HEK293 (cell line): ENCODE measurements at regions not wholly inside any gene's neighbourhood (a gene's known extent, or its start where the extent isn't known, plus 50 kb on each side); places are given as distances from the start of the nearest gene placed in this dataset.

Experiments used
- CTCF ChIA-PET: fragments of 350-600 bp; formaldehyde crosslinking; extraction: SDS; loops from one replicate; lab custom pipeline; 2021; ENCODE audit warnings: antibody characterized with exemption; lab: Yijun Ruan, JAX
- POLR2A ChIA-PET: fragments of 300-600 bp; formaldehyde crosslinking; extraction: SDS; loops from one replicate; lab custom pipeline; 2020; ENCODE audit warnings: antibody characterized with exemption, inconsistent platforms; lab: Yijun Ruan, JAX
- H3K27ac ChIP-seq: fragments of 200-500 bp; sonication (Bioruptor generic); 2 replicates; pipeline ENCODE4 v1.5.1; 2014; ENCODE audit warnings: low read depth, low read length, control low read depth, inconsistent platforms; ENCODE audit errors: extremely low read depth
- H3K36me3 ChIP-seq, 2 experiments: fragments of 200-500 bp in 1 of 2; sonication (Bioruptor generic) in 1 of 2; 1 replicate in 1 of 2; 2 replicates in 1 of 2; pipeline ENCODE4 v1.5.1; 2014 to 2017; ENCODE audit warnings: inconsistent platforms in 2 of 2, low read length in 2 of 2; ENCODE audit not compliant: control insufficient read depth in 2 of 2, insufficient read depth in 1 of 2
- H3K4me1 ChIP-seq: fragments of 200-500 bp; sonication (Bioruptor generic); 2 replicates; pipeline ENCODE4 v1.5.1; 2014; ENCODE audit warnings: mild to moderate bottlenecking, low read length, inconsistent platforms; ENCODE audit not compliant: control insufficient read depth, insufficient read depth
- H3K4me3 ChIP-seq: 2 replicates; pipeline ENCODE4 v1.5.1; 2011; ENCODE audit warnings: low read depth, mild to moderate bottlenecking, control low read depth, low read length, moderate library complexity
- H3K9me3 ChIP-seq: fragments of 200-500 bp; sonication (Bioruptor generic); 2 replicates; pipeline ENCODE4 v1.5.1; 2014; ENCODE audit warnings: low read depth, low read length, inconsistent platforms; ENCODE audit not compliant: control insufficient read depth, insufficient read depth
- GLI2 ChIP-seq: fragments of 450-650 bp; formaldehyde crosslinking; IDR thresholded peaks from 2 replicates; pipeline ENCODE4; 2017; ENCODE audit warnings: missing biosample characterization, missing genetic modification characterization, low read depth, borderline replicate concordance
- GLI4 ChIP-seq: fragments of 450-650 bp; formaldehyde crosslinking; IDR thresholded peaks from 2 replicates; pipeline ENCODE4 v1.5.1; 2016; ENCODE audit warnings: missing biosample characterization, missing genetic modification characterization
- HIC1 ChIP-seq: fragments of 450-650 bp; formaldehyde crosslinking; IDR thresholded peaks from 2 replicates; pipeline ENCODE4 v1.5.1; 2016; ENCODE audit warnings: missing biosample characterization, missing genetic modification characterization
- SALL2 ChIP-seq: fragments of 450-650 bp; formaldehyde crosslinking; IDR thresholded peaks from 2 replicates; pipeline ENCODE4 v1.5.0; 2017; ENCODE audit warnings: missing biosample characterization, mild to moderate bottlenecking, missing genetic modification characterization, borderline replicate concordance
- SETDB1 ChIP-seq: IDR thresholded peaks from one replicate; pipeline ENCODE4 v1.6.1; 2017; ENCODE audit warnings: mild to moderate bottlenecking, low read length, moderate library complexity, mixed read lengths; ENCODE audit not compliant: insufficient read length
- SP2 ChIP-seq: fragments of 450-650 bp; formaldehyde crosslinking; IDR thresholded peaks from 2 replicates; pipeline ENCODE4 v1.5.1; 2016; ENCODE audit warnings: missing biosample characterization, missing genetic modification characterization
- ZBTB17 ChIP-seq: fragments of 450-650 bp; formaldehyde crosslinking; IDR thresholded peaks from 2 replicates; pipeline ENCODE4 v1.5.1; 2016; ENCODE audit warnings: missing biosample characterization, missing genetic modification characterization
- ZBTB21 ChIP-seq: fragments of 450-650 bp; formaldehyde crosslinking; IDR thresholded peaks from 2 replicates; pipeline ENCODE4 v1.5.1; 2017; ENCODE audit warnings: missing biosample characterization, missing genetic modification characterization
- ZNF140 ChIP-seq: fragments of 450-650 bp; formaldehyde crosslinking; IDR thresholded peaks from 2 replicates; pipeline ENCODE4 v1.5.1; 2016; ENCODE audit warnings: missing biosample characterization, missing genetic modification characterization
- ZNF202 ChIP-seq: fragments of 450-650 bp; formaldehyde crosslinking; IDR thresholded peaks from 2 replicates; pipeline ENCODE4 v1.5.1; 2016; ENCODE audit warnings: missing biosample characterization, missing genetic modification characterization, borderline replicate concordance
- ZNF362 ChIP-seq: fragments of 450-650 bp; formaldehyde crosslinking; IDR thresholded peaks from 2 replicates; pipeline ENCODE4 v1.5.1; 2016; ENCODE audit warnings: missing biosample characterization, missing genetic modification characterization
- ZNF366 ChIP-seq: fragments of 450-650 bp; formaldehyde crosslinking; conservative IDR thresholded peaks from 2 replicates; pipeline ENCODE4 v1.5.1; 2016; ENCODE audit warnings: missing biosample characterization, missing genetic modification characterization
- ZNF416 ChIP-seq: fragments of 450-650 bp; formaldehyde crosslinking; IDR thresholded peaks from 2 replicates; pipeline ENCODE4 v1.5.1; 2016; ENCODE audit warnings: missing biosample characterization, missing genetic modification characterization
- ZNF423 ChIP-seq: fragments of 450-650 bp; formaldehyde crosslinking; IDR thresholded peaks from 2 replicates; pipeline ENCODE4 v1.5.1; 2016; ENCODE audit warnings: missing biosample characterization, missing genetic modification characterization
- ZNF555 ChIP-seq: fragments of 450-650 bp; formaldehyde crosslinking; conservative IDR thresholded peaks from 2 replicates; pipeline ENCODE4 v1.5.1; 2017; ENCODE audit warnings: missing biosample characterization, mild to moderate bottlenecking, missing genetic modification characterization, inconsistent platforms
- ZNF558 ChIP-seq: fragments of 450-650 bp; formaldehyde crosslinking; IDR thresholded peaks from 2 replicates; pipeline ENCODE4 v1.5.1; 2016; ENCODE audit warnings: missing biosample characterization, missing genetic modification characterization
- ZNF580 ChIP-seq: fragments of 450-650 bp; formaldehyde crosslinking; IDR thresholded peaks from 2 replicates; pipeline ENCODE4 v1.5.1; 2016; ENCODE audit warnings: missing biosample characterization, missing genetic modification characterization
- ZNF626 ChIP-seq: fragments of 450-650 bp; sonication (Bioruptor Pico); formaldehyde crosslinking; IDR thresholded peaks from 2 replicates; pipeline ENCODE4 v1.5.1; 2018; ENCODE audit warnings: missing biosample characterization, missing genetic modification characterization, inconsistent platforms
- ZNF658 ChIP-seq: fragments of 450-650 bp; formaldehyde crosslinking; IDR thresholded peaks from 2 replicates; pipeline ENCODE4; 2016; ENCODE audit warnings: missing biosample characterization, missing genetic modification characterization
- ZNF670 ChIP-seq: fragments of 450-650 bp; formaldehyde crosslinking; IDR thresholded peaks from 2 replicates; pipeline ENCODE4 v1.5.1; 2016; ENCODE audit warnings: missing biosample characterization, missing genetic modification characterization, low read depth
- ZNF76 ChIP-seq: fragments of 450-650 bp; formaldehyde crosslinking; IDR thresholded peaks from 2 replicates; pipeline ENCODE4; 2016; ENCODE audit warnings: low read depth, missing biosample characterization, missing genetic modification characterization, borderline replicate concordance
- ZNF791 ChIP-seq: fragments of 450-650 bp; formaldehyde crosslinking; IDR thresholded peaks from 2 replicates; pipeline ENCODE4 v1.5.1; 2016; ENCODE audit warnings: missing biosample characterization, missing genetic modification characterization
- ZNF792 ChIP-seq: fragments of 450-650 bp; formaldehyde crosslinking; IDR thresholded peaks from 2 replicates; pipeline ENCODE4 v1.5.1; 2016; ENCODE audit warnings: missing biosample characterization, missing genetic modification characterization
- TF ChIP-seq, protein P1 (sequence below): IDR thresholded peaks from 2 replicates; pipeline ENCODE4 v1.6.1; 2011; ENCODE audit warnings: mild to moderate bottlenecking, low read depth, low read length, borderline replicate concordance
- TF ChIP-seq, protein P2 (sequence below): fragments of 450-650 bp; formaldehyde crosslinking; IDR thresholded peaks from 2 replicates; pipeline ENCODE4 v1.5.1; 2016; ENCODE audit warnings: missing biosample characterization, missing genetic modification characterization

GRCh38 chrX:148080593-148080992 is 99.5 kb downstream of the FMR1NB start:
- Histone ChIP-seq H3K4me1 (no peaks in the 10 kb centered on the region), H3K9me3 (no peaks in the 10 kb centered on the region), H3K27ac (no peak overlapping the region), H3K4me3 (no peak overlapping the region), H3K36me3 (no peaks in the 10 kb centered on the region)
- TF ChIP-seq ZBTB21 (tag by site-specific recombination) (no peak), SP2 (tag by site-specific recombination) (no peak), ZNF626 (tag by site-specific recombination) (no peak), ZNF658 (tag by site-specific recombination) (no peak), GLI4 (tag by site-specific recombination) (no peak), ZNF362 (tag by site-specific recombination) (no peak)
- CTCF ChIA-PET = no interaction called here
- POLR2A ChIA-PET = no interaction called here

- CTCF ChIA-PET = no interaction called here
- H3K4me3 ChIP-seq = no peak overlapping the region
- TF ChIP-seq, protein P1, sequence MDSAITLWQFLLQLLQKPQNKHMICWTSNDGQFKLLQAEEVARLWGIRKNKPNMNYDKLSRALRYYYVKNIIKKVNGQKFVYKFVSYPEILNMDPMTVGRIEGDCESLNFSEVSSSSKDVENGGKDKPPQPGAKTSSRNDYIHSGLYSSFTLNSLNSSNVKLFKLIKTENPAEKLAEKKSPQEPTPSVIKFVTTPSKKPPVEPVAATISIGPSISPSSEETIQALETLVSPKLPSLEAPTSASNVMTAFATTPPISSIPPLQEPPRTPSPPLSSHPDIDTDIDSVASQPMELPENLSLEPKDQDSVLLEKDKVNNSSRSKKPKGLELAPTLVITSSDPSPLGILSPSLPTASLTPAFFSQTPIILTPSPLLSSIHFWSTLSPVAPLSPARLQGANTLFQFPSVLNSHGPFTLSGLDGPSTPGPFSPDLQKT = no peak
- TF ChIP-seq ZNF580 (tag by site-specific recombination) = no peak
- TF ChIP-seq GLI2 = no peak
- no peak for TF ChIP-seq ZNF792
- TF ChIP-seq ZNF366 (tag by site-specific recombination) = no peak
- TF ChIP-seq ZBTB17 = no peak
- no peak for TF ChIP-seq ZNF202 (tag by site-specific recombination)
- TF ChIP-seq ZNF423 = no peak
- no peak for TF ChIP-seq ZNF140 (tag by site-specific recombination)
- no peak for TF ChIP-seq ZNF791 (tag by site-specific recombination)
- no peak for TF ChIP-seq HIC1 (tag by site-specific recombination)
- no peak for TF ChIP-seq ZNF555 (tag by site-specific recombination)
- no peak for TF ChIP-seq ZNF76 (tag by site-specific recombination)
- TF ChIP-seq ZNF416 (tag by site-specific recombination) = no peak
- no peak for TF ChIP-seq ZNF670 (tag by site-specific recombination)
- no peak for TF ChIP-seq ZNF558 (tag by site-specific recombination)
- TF ChIP-seq, protein P2, sequence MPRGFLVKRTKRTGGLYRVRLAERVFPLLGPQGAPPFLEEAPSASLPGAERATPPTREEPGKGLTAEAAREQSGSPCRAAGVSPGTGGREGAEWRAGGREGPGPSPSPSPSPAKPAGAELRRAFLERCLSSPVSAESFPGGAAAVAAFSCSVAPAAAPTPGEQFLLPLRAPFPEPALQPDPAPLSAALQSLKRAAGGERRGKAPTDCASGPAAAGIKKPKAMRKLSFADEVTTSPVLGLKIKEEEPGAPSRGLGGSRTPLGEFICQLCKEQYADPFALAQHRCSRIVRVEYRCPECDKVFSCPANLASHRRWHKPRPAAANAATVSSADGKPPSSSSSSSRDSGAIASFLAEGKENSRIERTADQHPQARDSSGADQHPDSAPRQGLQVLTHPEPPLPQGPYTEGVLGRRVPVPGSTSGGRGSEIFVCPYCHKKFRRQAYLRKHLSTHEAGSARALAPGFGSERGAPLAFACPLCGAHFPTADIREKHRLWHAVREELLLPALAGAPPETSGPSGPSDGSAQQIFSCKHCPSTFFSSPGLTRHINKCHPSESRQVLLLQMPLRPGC = no peak
- TF ChIP-seq SETDB1 = no peak
- TF ChIP-seq SALL2 (tag by site-specific recombination) = no peak
- TF ChIP-seq, all 188 proteins: peak for 0
- Histone ChIP-seq H3K36me3 (no peaks in the 10 kb centered on the region), H3K9me3 (no peaks in the 10 kb centered on the region; the same call in 1 of the 2 replicates), H3K4me1 (no peaks in the 10 kb centered on the region), H3K27ac (no peak overlapping the region)
- POLR2A ChIA-PET = no interaction called here
Measured at GRCh38 chrX:148084611-148085010, 103.5 kb downstream of the FMR1NB start.
